SU-DHL-6 (cell line): ENCODE measurements at regions not wholly inside any gene's neighbourhood (a gene's known extent, or its start where the extent isn't known, plus 50 kb on each side); places are given as distances from the start of the nearest gene placed in this dataset.

Experiments
- CTCF ChIP-seq: fragments of 200-600 bp; sonication (generic); IDR thresholded peaks from one replicate; pipeline ENCODE4 v1.5.1; 2017; ENCODE audit warnings: antibody characterized with exemption, mild to moderate bottlenecking, low read length, moderate library complexity; ENCODE audit not compliant: insufficient read depth, poor library complexity, severe bottlenecking
- EZH2phosphoT487 ChIP-seq: fragments of 200-600 bp; sonication (generic), shearing (Covaris generic); conservative IDR thresholded peaks from 2 replicates; pipeline ENCODE4 v1.6.1; 2018; ENCODE audit warnings: mild to moderate bottlenecking, antibody characterized with exemption, low read length, moderate library complexity, mixed read lengths

- TF ChIP-seq CTCF (no peak), EZH2phosphoT487 (no peak)
Observed at GRCh38 chr10:124293616-124294449, 124.9 kb downstream of the OAT start.
